Erythroblast (primary cell): ENCODE measurements at regions not wholly inside any gene's neighbourhood (a gene's known extent, or its start where the extent isn't known, plus 50 kb on each side); places are given as distances from the start of the nearest gene placed in this dataset.

Experiments
- DNase-seq, 2 experiments: peaks; one replicate each; lab custom pipeline; 2025; lab: John Stamatoyannopoulos, UW
- GATA1 ChIP-seq: IDR thresholded peaks from 2 replicates; pipeline ENCODE4 v1.6.1; 2011; ENCODE audit warnings: low read depth, mild to moderate bottlenecking, control low read depth, low read length, moderate library complexity
- POLR2A ChIP-seq: IDR thresholded peaks from 2 replicates; pipeline ENCODE4 v1.6.1; 2011; ENCODE audit warnings: mild to moderate bottlenecking, low read length

DNA sequence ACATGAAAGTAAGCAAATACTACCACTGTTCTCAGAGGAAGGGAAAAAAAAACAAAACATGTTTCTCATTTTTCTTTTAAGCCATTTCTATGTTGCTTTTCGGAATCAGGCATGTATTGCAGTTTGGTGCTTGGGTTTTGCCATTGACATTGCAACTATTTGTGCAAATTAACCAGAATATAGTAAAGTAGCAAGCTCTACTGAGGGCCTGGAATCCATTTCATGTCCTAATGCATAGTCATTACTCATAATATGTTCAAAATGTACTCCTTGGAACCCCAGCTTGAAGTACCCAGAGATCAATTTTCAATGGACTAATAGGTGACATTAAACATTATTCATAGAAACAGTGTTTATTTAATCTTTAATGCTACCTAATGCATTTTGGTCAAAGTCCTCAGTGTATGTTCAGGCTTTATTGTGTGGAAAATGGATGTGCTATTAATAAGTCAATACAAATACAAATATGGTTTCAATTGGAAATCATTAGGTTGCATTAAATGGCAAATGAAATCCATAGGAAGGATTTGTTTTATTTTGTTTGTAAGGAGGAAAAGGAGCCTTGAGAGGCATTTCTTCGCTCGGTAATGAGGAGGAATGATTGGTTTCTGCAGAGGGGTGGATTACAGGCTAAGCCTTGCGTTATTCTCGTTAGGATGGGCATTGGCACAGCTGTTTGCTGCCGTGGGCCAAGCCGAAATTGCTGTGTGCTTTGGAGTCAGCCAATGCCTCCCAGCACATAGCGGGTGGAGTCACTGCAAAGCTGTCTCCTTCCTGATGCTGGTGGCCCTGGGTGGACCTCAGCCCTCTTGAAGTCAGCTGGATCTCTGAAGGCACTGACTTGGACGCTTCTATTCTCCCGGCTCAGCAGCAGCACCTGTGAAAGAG, 56.4 kb downstream of the MYCN start:
- DNase-seq, result no peak
- TF ChIP-seq GATA1 (no peak), POLR2A (no peak)
